GM23248 (cell line): ENCODE measurements at regions not wholly inside any gene's neighbourhood (a gene's known extent, or its start where the extent isn't known, plus 50 kb on each side); places are given as distances from the start of the nearest gene placed in this dataset.

Source experiments
- EZH2 ChIP-seq: fragments of 200-600 bp; sonication (generic); IDR thresholded peaks from 2 replicates; pipeline ENCODE4 v1.6.1; 2018; ENCODE audit warnings: antibody characterized with exemption, mild to moderate bottlenecking; ENCODE audit not compliant: insufficient read depth, poor library complexity, severe bottlenecking
- EZH2phosphoT487 ChIP-seq: fragments of 200-600 bp; sonication (generic); IDR thresholded peaks from 2 replicates; pipeline ENCODE4 v1.6.1; 2018; ENCODE audit warnings: antibody characterized with exemption, moderate library complexity, mild to moderate bottlenecking, low read depth; ENCODE audit not compliant: insufficient read depth

DNA sequence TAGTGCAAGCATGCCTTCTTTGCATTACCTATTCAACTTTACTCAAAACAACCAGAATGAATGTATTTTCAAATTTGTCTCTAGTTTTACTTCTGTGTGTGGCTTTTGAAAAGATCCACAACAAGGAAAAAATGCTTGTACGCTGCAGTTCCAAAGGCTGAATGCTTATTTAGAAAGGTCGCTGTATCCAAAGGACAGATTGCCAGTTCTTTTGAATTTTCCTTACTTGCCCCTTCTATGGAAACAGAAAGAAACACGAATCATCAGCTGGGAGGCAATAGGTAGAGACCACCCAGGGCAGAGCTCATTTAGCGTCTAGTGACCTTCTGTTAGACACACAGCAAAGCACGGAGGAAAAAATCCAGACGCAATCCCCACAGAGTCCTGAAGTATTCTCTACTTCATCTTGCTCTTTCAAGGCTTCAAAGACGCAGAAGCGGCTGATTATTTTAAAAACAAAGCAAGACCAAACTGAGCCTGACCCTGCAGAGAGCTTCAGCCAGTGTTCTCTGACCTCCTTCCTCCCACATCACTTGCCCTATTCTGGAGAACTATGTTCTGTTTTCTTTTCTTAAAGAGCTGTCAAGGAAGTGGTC, 674.6 kb upstream of the SGCG start:
- no peak for TF ChIP-seq EZH2
- no peak for TF ChIP-seq EZH2phosphoT487
